Skeletal muscle cell (primary cell): ENCODE measurements at regions not wholly inside any gene's neighbourhood (a gene's known extent, or its start where the extent isn't known, plus 50 kb on each side); places are given as distances from the start of the nearest gene placed in this dataset.
"Not testable (repeated sequence)": the region's sequence is repeated elsewhere in the genome, so short reads cannot be mapped to it uniquely, and the experiment has no call there.

ENCODE experiments used
- DNase-seq: peaks from one replicate; pipeline ENCODE4 v3.0.0-alpha.2; 2010; ENCODE audit warnings: low read depth
- H3K4me3 ChIP-seq: 2 replicates; pipeline ENCODE4 v1.5.1; 2011; ENCODE audit warnings: low read depth, mild to moderate bottlenecking, control low read depth, low read length, moderate library complexity

GRCh38 chr6:77025736-77026223, 437.5 kb downstream of the HTR1B start:
- no peak overlapping the region for H3K4me3 ChIP-seq
- DNase-seq: no peak

DNA sequence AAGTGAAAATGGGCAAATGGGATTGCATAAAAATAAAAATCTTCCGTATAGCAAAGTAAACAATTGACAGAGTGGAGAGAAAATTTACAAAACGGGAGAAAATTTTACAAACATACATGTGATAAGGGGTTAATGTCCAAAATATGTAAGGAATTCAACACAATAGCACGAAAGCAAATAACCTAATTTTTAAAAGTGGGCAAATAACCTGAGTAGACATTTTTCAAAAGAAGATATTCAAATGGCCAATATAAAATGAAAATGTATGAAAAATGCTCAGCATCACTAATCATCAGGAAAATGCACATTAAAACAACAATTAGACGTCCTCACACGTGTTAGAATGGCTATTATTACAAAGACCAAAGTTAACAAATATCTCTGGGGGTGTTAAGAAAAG, 441.5 kb downstream of the HTR1B start:
- H3K4me3 ChIP-seq: no peak overlapping the region
- no peak for DNase-seq

- no peak overlapping the region for H3K4me3 ChIP-seq
- DNase-seq: no peak
Observed at GRCh38 chr6:77021232-77021631, 442.1 kb downstream of the HTR1B start.

- no peak overlapping the region for H3K4me3 ChIP-seq
- no peak for DNase-seq
Observed at GRCh38 chr6:77019081-77019480, 444.2 kb downstream of the HTR1B start.

- H3K4me3 ChIP-seq: no peak overlapping the region
- no peak for DNase-seq
Observed at GRCh38 chr6:77017537-77017936, 445.8 kb downstream of the HTR1B start.

DNA sequence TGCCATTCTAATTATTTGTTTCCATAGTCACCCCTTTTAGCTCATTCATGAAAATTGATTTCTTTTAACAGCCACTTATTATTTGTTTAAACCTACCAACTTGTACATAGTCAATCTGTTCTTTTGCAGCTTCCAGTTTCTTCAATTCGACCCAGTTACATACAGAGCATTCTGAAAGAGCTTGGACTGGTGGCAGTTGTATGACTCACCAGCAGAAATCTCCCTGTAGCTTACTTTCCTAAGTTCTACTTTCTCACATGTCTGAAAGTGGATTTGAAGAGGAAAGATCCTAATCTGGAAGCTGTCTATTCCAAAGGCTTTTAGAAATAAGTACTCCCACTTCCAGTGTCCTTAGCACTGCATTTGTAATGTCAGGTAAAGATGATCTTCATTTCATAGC, 447.9 kb downstream of the HTR1B start:
- DNase-seq: no peak
- no peak overlapping the region for H3K4me3 ChIP-seq

GRCh38 chr6:77011929-77012545, 451.3 kb downstream of the HTR1B start:
- H3K4me3 ChIP-seq: no peak overlapping the region
- DNase-seq: no peak

DNA sequence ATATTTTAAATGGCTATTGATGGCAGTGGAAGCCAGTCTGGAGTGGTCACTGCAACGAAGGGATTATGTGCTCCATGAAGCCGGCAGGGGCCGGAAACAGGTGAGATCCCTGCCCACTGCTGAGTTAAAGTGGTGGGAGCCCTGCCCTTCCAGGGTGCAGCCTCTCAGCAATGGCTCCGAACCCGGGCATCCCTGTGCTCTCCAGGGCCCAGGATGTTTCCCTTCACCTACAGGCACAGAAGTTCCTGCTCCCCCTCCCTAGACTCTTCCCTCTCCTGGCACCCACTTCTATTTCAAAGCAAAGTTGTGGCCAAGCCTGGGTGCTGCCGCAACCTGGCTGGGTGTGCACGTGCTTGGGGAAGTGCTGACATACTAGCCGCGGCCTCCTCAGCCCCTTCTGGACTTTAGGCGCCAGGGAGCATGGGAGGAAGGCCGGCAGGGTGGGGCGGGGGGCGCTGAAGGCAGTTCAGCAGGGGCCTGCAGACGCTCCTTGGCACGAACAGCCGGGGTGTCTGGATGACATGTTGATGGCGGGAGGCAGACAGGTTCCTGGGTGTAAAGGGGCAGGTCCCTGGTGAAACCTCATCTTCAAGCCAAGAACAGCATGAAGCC, 452.3 kb downstream of the HTR1B start:
- no peak for DNase-seq

DNA sequence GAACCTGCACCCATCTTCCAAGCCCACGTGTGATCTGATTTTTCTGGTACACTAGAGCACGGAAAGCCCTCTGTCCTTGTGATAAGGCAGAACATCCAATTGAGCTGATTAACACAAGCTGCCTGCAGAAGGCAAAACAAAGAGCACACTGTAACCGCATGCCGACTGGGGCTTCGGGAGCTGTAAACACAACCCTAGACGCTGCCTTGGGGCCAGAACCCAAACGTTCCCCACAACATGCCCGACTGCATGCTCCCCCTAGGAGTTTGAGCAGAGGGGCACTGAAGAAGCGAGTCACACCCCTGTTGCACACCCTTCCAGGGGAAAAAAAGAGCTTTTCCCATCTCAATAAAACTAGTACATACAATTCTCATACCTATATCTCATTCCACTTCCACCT, 470.7 kb downstream of the HTR1B start:
- H3K4me3 ChIP-seq: no peak overlapping the region
- DNase-seq: no peak

More for the DNA sequence above, 452.3 kb downstream of the HTR1B start:
- no peak overlapping the region for H3K4me3 ChIP-seq

DNA sequence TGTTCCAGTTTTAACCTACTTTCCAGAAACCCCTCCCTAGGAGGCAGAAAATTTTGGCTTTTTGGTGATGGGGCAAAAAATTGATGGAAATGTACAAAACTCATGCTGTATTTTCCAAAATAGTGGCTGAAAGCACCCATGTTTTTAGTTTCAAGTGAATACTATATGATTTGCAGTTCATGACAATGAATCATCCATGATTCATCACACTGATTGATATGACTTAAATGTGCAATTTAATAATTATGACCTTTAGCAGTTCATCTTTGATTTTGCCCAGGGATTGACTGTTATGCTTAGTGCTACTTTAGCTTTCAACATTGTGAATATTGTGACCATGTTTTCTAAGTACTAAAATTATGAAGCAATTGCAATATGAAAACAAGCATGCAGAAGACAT, 478.7 kb downstream of the HTR1B start:
- no peak overlapping the region for H3K4me3 ChIP-seq
- no peak for DNase-seq

DNA sequence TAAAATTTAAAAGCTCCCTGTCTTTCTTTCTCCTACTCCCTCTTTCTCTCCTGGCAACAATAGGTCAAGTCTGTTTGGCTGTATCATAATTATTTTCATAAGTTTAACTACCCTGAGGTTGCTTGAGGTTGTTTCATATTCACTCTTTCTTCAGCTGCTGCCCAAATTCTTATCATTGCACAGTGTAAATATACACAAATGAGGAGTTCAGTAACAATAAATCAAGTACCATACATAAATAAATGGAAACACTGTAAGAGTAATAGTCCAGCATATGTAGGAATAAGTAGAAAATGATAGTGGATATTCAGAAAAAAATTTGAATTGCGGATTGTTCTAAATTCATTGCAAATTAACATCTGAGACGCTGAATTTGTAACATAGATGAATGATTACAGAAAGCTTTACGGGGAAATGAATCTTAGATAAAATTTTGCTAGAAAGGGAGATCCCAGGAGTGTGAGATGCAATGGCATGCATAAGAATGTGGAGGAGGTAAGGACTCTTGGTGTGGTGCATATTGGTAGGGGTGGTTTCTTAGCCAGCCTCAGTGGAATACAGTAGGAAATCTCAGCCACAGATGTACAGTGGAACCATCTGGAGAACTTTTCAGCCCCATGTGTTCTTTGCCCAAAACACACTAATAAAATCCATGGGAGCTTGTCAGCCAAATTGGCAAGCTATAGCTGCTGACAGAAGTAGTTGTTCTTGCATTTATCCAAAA, 480.7 kb downstream of the HTR1B start:
- no peak for DNase-seq
- H3K4me3 ChIP-seq: no peak overlapping the region

DNA sequence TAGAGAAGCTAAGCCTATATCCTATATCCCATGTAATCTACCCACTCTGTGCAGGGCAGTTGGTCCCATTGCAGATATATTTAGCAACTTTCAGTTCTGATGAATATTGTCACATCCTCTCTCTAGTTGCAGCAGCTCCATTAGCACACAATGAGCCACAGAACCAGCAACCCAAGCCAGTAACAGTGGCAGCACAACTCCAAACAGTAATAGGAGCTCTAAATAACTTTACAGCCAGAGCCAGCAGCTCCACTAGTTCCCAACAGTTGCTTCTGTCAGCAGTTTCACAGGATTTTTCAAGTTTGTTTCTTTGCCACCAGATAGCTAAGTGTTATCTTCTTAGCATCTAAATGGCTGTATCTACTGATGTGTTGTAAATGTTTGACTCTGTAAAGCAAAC, 490.8 kb downstream of the HTR1B start:
- no peak for DNase-seq
- no peak overlapping the region for H3K4me3 ChIP-seq

DNA sequence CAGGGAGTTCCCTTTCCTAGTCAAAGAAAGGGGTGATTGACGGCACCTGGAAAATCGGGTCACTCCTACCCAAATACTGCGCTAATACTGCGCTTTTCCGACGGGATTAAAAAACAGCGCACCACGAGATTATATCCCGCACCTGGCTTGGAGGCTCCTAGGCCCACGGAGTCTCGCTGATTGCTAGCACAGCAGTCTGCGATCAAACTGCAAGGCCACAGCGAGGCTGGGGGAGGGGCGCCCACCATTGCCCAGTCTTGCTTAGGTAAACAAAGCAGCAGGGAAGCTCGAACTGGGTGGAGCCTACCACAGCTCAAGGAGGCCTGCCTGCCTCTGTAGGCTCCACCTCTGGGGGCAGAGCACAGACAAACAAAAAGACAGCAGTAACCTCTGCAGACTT, 504.1 kb downstream of the HTR1B start:
- DNase-seq: not testable (repeated sequence)

GRCh38 chr6:76942203-76942966, 520.9 kb downstream of the HTR1B start:
- no peak overlapping the region for H3K4me3 ChIP-seq
- DNase-seq: no peak

More for the DNA sequence above, 504.1 kb downstream of the HTR1B start:
- not testable (repeated sequence) for H3K4me3 ChIP-seq

- H3K4me3 ChIP-seq: no peak overlapping the region
- peak; percentile 5 for DNase-seq
Observed at GRCh38 chr6:76940191-76940590, 523.1 kb downstream of the HTR1B start.

- DNase-seq: no peak
- no peak overlapping the region for H3K4me3 ChIP-seq
Observed at GRCh38 chr6:76914737-76915136, 548.6 kb downstream of the HTR1B start.

DNA sequence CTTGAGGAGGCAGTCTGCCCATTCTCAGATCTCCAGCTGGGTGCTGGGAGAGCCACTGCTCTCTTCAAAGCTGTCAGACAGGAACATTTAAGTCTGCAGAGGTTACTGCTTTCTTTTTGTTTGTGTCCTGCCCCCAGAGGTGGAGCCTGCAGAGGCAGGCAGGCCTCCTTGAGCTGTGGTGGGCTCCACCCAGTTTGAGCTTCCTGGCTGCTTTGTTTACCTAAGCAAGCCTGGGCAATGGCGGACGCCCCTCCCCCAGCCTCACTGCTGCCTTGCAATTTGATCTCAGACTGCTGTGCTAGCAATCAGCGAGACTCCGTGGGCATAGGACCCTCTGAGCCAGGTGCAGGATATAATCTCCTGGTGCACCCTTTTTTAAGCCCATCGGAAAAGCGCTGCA, 557.8 kb downstream of the HTR1B start:
- not testable (repeated sequence) for DNase-seq, H3K4me3 ChIP-seq

DNA sequence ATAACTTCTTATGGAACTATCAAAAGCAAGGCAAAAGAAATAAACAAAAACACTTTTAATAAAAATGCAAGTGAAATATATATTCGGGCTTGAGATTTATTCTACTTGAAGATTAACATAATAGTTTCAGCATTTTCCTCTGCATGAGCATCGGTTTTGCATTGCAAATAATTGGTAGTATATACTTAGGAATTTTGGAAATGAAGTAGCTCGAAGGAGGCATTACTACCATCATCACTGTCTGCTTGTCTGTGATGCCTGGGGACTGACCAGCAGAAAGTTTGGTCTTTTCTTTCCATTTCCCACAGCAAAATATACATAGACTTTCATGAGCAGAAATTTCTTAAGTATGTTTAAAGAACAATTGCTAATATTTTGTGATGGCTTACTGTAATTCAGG, 570.7 kb downstream of the HTR1B start:
- no peak for DNase-seq
- H3K4me3 ChIP-seq: no peak overlapping the region

DNA sequence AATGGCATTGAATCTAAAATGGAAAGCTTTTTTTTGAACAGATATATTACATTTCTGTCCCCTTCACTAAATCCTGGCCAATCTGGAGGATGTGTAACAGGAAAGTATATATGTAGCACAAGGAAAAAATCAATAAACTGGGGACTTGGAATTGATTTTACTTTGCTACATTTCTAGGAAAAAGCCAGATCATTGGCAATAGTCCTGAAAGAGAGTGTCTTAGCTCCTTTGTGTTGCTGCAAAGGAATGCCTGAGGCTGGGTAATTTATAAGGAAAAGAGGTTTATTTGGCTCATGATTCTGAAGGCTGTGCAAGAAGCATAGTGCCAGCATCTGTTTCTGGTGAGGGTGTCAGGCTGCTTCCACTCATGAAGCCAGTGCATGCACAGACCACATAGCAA, 574.9 kb downstream of the HTR1B start:
- no peak overlapping the region for H3K4me3 ChIP-seq
- no peak for DNase-seq

DNA sequence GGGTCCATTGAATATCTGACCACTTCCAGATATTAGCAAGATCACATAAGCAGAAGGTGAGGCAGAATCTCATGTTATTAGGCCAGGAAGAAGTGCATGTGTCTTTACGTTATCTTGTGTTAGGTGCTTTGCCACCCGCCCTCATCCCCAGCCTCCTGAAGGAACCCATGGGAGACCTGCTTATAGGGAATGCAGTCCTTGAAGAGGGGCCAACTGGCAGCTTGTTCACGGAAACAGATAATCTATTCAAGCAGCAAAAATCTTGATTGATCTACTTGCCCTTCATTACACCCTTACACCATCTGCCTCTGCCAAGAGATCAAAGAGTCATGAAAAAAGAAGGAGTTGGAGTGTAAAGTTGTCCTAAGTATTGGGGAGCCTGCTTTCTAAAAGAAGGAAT, 576.4 kb downstream of the HTR1B start:
- no peak overlapping the region for H3K4me3 ChIP-seq
- no peak for DNase-seq
